Dendritic cell treated with granulocyte-macrophage colony-stimulating factor and Interleukin-4, amounts not matched to agents 40 ng/mL and 50 ng/mL, for 4 days (primary cell): ENCODE measurements at regions not wholly inside any gene's neighbourhood (a gene's known extent, or its start where the extent isn't known, plus 50 kb on each side); places are given as distances from the start of the nearest gene placed in this dataset.

ENCODE experiments used
- H3K27ac Mint-ChIP-seq: one replicate; pipeline ENCODE4 v1.8.0; 2022; ENCODE audit warnings: mild to moderate bottlenecking, mixed read lengths
- H3K27me3 Mint-ChIP-seq: one replicate; pipeline ENCODE4 v1.8.0; 2022; ENCODE audit warnings: mild to moderate bottlenecking, mixed read lengths
- H3K36me3 Mint-ChIP-seq: one replicate; pipeline ENCODE4 v1.8.0; 2022; ENCODE audit warnings: low read depth, mixed read lengths
- H3K4me1 Mint-ChIP-seq: one replicate; pipeline ENCODE4 v1.8.0; 2022; ENCODE audit warnings: low read depth, mixed read lengths
- H3K4me3 Mint-ChIP-seq: one replicate; pipeline ENCODE4 v1.8.0; 2022; ENCODE audit warnings: mild to moderate bottlenecking, moderate library complexity, mixed read lengths
- H3K9me3 Mint-ChIP-seq: one replicate; pipeline ENCODE4 v1.8.0; 2022; ENCODE audit warnings: mixed read lengths
- intact Hi-C: fragments of 100-400 bp; cut with micrococcal nuclease; formaldehyde crosslinking; loops from one replicate; pipeline ENCODE4 v1.15.0; 2022

GRCh38 chr12:71239731-71240130 lies 81.9 kb upstream of the TSPAN8 start:
- Mint-ChIP-seq H3K9me3 (peaks cover 9% of the 10 kb centered on the region), H3K27me3 (no peaks in the 10 kb centered on the region), H3K27ac (no peak overlapping the region), H3K4me3 (no peak overlapping the region), H3K4me1 (no peaks in the 10 kb centered on the region), H3K36me3 (no peaks in the 10 kb centered on the region)
- intact Hi-C loops = no loop called here

- no peaks in the 10 kb centered on the region for H3K27me3 Mint-ChIP-seq
- peaks cover 19% of the 10 kb centered on the region for H3K9me3 Mint-ChIP-seq
- H3K4me3 Mint-ChIP-seq = no peak overlapping the region
- H3K4me1 Mint-ChIP-seq = no peaks in the 10 kb centered on the region
- no peak overlapping the region for H3K27ac Mint-ChIP-seq
- intact Hi-C loops = no loop called here
- no peaks in the 10 kb centered on the region for H3K36me3 Mint-ChIP-seq
Observed at GRCh38 chr12:71237128-71237527, 79.3 kb upstream of the TSPAN8 start.

GRCh38 chr12:71236133-71236660 lies 78.4 kb upstream of the TSPAN8 start:
- Mint-ChIP-seq H3K36me3 (no peaks in the 10 kb centered on the region), H3K9me3 (peaks cover 25% of the 10 kb centered on the region), H3K27me3 (no peaks in the 10 kb centered on the region), H3K4me1 (no peaks in the 10 kb centered on the region), H3K27ac (no peak overlapping the region), H3K4me3 (no peak overlapping the region)
- intact Hi-C loops = no loop called here

GRCh38 chr12:71233083-71233482 lies 75.3 kb upstream of the TSPAN8 start:
- no peaks in the 10 kb centered on the region for H3K4me1 Mint-ChIP-seq
- peaks cover 40% of the 10 kb centered on the region for H3K9me3 Mint-ChIP-seq
- no peaks in the 10 kb centered on the region for H3K36me3 Mint-ChIP-seq
- H3K27me3 Mint-ChIP-seq = no peaks in the 10 kb centered on the region
- no peak overlapping the region for H3K27ac Mint-ChIP-seq
- intact Hi-C loops = no loop called here
- H3K4me3 Mint-ChIP-seq = no peak overlapping the region

GRCh38 chr12:71230542-71230941 lies 72.7 kb upstream of the TSPAN8 start:
- Mint-ChIP-seq H3K4me3 (no peak overlapping the region), H3K27ac (no peak overlapping the region), H3K27me3 (no peaks in the 10 kb centered on the region), H3K4me1 (no peaks in the 10 kb centered on the region), H3K9me3 (peaks cover 36% of the 10 kb centered on the region), H3K36me3 (no peaks in the 10 kb centered on the region)
- intact Hi-C loops = no loop called here

GRCh38 chr12:71223139-71223538 lies 65.3 kb upstream of the TSPAN8 start:
- H3K9me3 Mint-ChIP-seq = peaks cover 5% of the 10 kb centered on the region
- H3K27ac Mint-ChIP-seq = no peak overlapping the region
- intact Hi-C loops = no loop called here
- no peaks in the 10 kb centered on the region for H3K4me1 Mint-ChIP-seq
- no peak overlapping the region for H3K4me3 Mint-ChIP-seq
- H3K27me3 Mint-ChIP-seq = no peaks in the 10 kb centered on the region
- no peaks in the 10 kb centered on the region for H3K36me3 Mint-ChIP-seq

- intact Hi-C loops = no loop called here
- Mint-ChIP-seq H3K27me3 (no peaks in the 10 kb centered on the region), H3K9me3 (no peaks in the 10 kb centered on the region), H3K4me3 (no peak overlapping the region), H3K4me1 (no peaks in the 10 kb centered on the region), H3K36me3 (no peaks in the 10 kb centered on the region), H3K27ac (no peak overlapping the region)
Observed at GRCh38 chr12:71222436-71222835, 64.6 kb upstream of the TSPAN8 start.

- H3K27ac Mint-ChIP-seq = no peak overlapping the region
- no peaks in the 10 kb centered on the region for H3K4me1 Mint-ChIP-seq
- H3K9me3 Mint-ChIP-seq = no peaks in the 10 kb centered on the region
- no peak overlapping the region for H3K4me3 Mint-ChIP-seq
- H3K27me3 Mint-ChIP-seq = no peaks in the 10 kb centered on the region
- intact Hi-C loops = no loop called here
- H3K36me3 Mint-ChIP-seq = no peaks in the 10 kb centered on the region
Observed at GRCh38 chr12:71220260-71220659, 62.5 kb upstream of the TSPAN8 start.

- H3K4me3 Mint-ChIP-seq = no peak overlapping the region
- H3K4me1 Mint-ChIP-seq = no peaks in the 10 kb centered on the region
- H3K9me3 Mint-ChIP-seq = no peaks in the 10 kb centered on the region
- H3K27me3 Mint-ChIP-seq = no peaks in the 10 kb centered on the region
- H3K27ac Mint-ChIP-seq = no peak overlapping the region
- H3K36me3 Mint-ChIP-seq = no peaks in the 10 kb centered on the region
- intact Hi-C loops = no loop called here
Observed at GRCh38 chr12:71219224-71219623, 61.4 kb upstream of the TSPAN8 start.

- Mint-ChIP-seq H3K9me3 (no peaks in the 10 kb centered on the region), H3K27me3 (no peaks in the 10 kb centered on the region), H3K4me1 (no peaks in the 10 kb centered on the region), H3K36me3 (no peaks in the 10 kb centered on the region), H3K27ac (no peak overlapping the region), H3K4me3 (no peak overlapping the region)
- intact Hi-C loops = no loop called here
Observed at GRCh38 chr12:71218616-71219015, 60.8 kb upstream of the TSPAN8 start.

- Mint-ChIP-seq H3K9me3 (no peaks in the 10 kb centered on the region), H3K4me1 (no peaks in the 10 kb centered on the region), H3K27ac (no peak overlapping the region), H3K27me3 (no peaks in the 10 kb centered on the region), H3K36me3 (no peaks in the 10 kb centered on the region), H3K4me3 (no peak overlapping the region)
- intact Hi-C loops = no loop called here
Observed at GRCh38 chr12:71216725-71217579, 59.2 kb upstream of the TSPAN8 start.

GRCh38 chr12:71214511-71215285 lies 56.9 kb upstream of the TSPAN8 start:
- no peak overlapping the region for H3K4me3 Mint-ChIP-seq
- H3K4me1 Mint-ChIP-seq = no peaks in the 10 kb centered on the region
- H3K36me3 Mint-ChIP-seq = no peaks in the 10 kb centered on the region
- no peak overlapping the region for H3K27ac Mint-ChIP-seq
- intact Hi-C loops = no loop called here
- H3K9me3 Mint-ChIP-seq = no peaks in the 10 kb centered on the region
- H3K27me3 Mint-ChIP-seq = no peaks in the 10 kb centered on the region

GRCh38 chr12:71208053-71208685 lies 50.4 kb upstream of the TSPAN8 start:
- H3K27me3 Mint-ChIP-seq = no peaks in the 10 kb centered on the region
- intact Hi-C loops = no loop called here
- H3K4me1 Mint-ChIP-seq = no peaks in the 10 kb centered on the region
- H3K36me3 Mint-ChIP-seq = no peaks in the 10 kb centered on the region
- H3K4me3 Mint-ChIP-seq = no peak overlapping the region
- H3K9me3 Mint-ChIP-seq = peaks cover 29% of the 10 kb centered on the region
- no peak overlapping the region for H3K27ac Mint-ChIP-seq
